GM12878 (cell line): ENCODE measurements at regions not wholly inside any gene's neighbourhood (a gene's known extent, or its start where the extent isn't known, plus 50 kb on each side); places are given as distances from the start of the nearest gene placed in this dataset.

Source experiments
- ATAC-seq: fragments of 200-7000 bp; cut with Tn5 transposase; 3 replicates; pipeline ENCODE4 v1.9.1; 2020; ENCODE audit warnings: mild to moderate bottlenecking, moderate library complexity
- BruUV-seq: library from RNA; stranded (reverse); fragments of 400-500 nt; replicated peaks from 2 replicates; lab custom pipeline; 2021; lab: Mats Ljungman, UMichigan
- CTCF ChIA-PET: fragments of 300-600 bp; sonication (Branson Sonifier 250); formaldehyde crosslinking; extraction: SDS; loops from one replicate; lab custom pipeline; 2021; ENCODE audit warnings: inconsistent platforms; lab: Yijun Ruan, JAX
- POLR2A ChIA-PET: fragments of 350-600 bp; formaldehyde crosslinking; extraction: SDS; loops from one replicate; lab custom pipeline; 2021; ENCODE audit warnings: inconsistent platforms; lab: Charles Lee
- RAD21 ChIA-PET: fragments of 300-600 bp; sonication (Branson Sonifier 250); formaldehyde crosslinking; loops from one replicate; lab custom pipeline; 2023; ENCODE audit warnings: antibody characterized with exemption; ENCODE audit not compliant: unreplicated experiment; lab: Charles Lee
- SMC1A ChIA-PET: fragments of 300-600 bp; sonication (Branson Sonifier 250); formaldehyde crosslinking; loops from one replicate; lab custom pipeline; 2023; ENCODE audit not compliant: unreplicated experiment, uncharacterized antibody; lab: Charles Lee
- DNase-seq: peaks from one replicate; pipeline ENCODE4 v3.0.0-alpha.2; 2011; ENCODE audit warnings: low read depth, low spot score
- FAIRE-seq: peaks from 3 replicates; lab custom pipeline; 2011; peaks lifted over from hg19 to GRCh38; lab: Jason Lieb, UNC
- H2AFZ ChIP-seq: 2 replicates; pipeline ENCODE4 v1.6.0; 2011; ENCODE audit warnings: low read depth, low read length, control low read depth; ENCODE audit not compliant: control insufficient read depth
- H3K27ac ChIP-seq: 2 replicates; pipeline ENCODE4 v1.5.1; 2011; ENCODE audit warnings: control low read depth; ENCODE audit not compliant: control insufficient read depth, insufficient read depth
- H3K27me3 ChIP-seq, 2 experiments: replicated peaks in 1 of 2; 2 replicates each; pipeline versions ENCODE4 v1.6.0 to v1.6.1; 2011; ENCODE audit warnings: low read length in 1 of 2; ENCODE audit not compliant: control insufficient read depth in 2 of 2, insufficient read depth in 2 of 2
- H3K36me3 ChIP-seq, 2 experiments: 2 replicates each; pipeline ENCODE4 v1.5.1; 2011; ENCODE audit warnings: low read length in 1 of 2; ENCODE audit not compliant: control insufficient read depth in 2 of 2, insufficient read depth in 2 of 2
- H3K4me1 ChIP-seq: 2 replicates; pipeline ENCODE4 v1.6.1; 2011; ENCODE audit warnings: mild to moderate bottlenecking, low read length, moderate library complexity, mixed read lengths; ENCODE audit not compliant: control insufficient read depth, insufficient read depth
- H3K4me2 ChIP-seq: 2 replicates; pipeline ENCODE4 v1.6.0; 2011; ENCODE audit warnings: control low read depth; ENCODE audit not compliant: control insufficient read depth, insufficient read depth
- H3K4me3 ChIP-seq: fragments of 200-600 bp; sonication (generic); 2 replicates; pipeline ENCODE4 v1.5.1; 2016
- H3K79me2 ChIP-seq: 2 replicates; pipeline ENCODE4 v1.6.0; 2011; ENCODE audit warnings: low read length; ENCODE audit not compliant: control insufficient read depth, insufficient read depth
- H3K9ac ChIP-seq: 2 replicates; pipeline ENCODE4 v1.8.0; 2011; ENCODE audit warnings: low read length, control low read depth, mixed read lengths; ENCODE audit not compliant: control insufficient read depth, insufficient read depth
- H3K9me3 ChIP-seq: replicated peaks from 3 replicates; pipeline ENCODE4 v1.5.1; 2011; ENCODE audit warnings: mild to moderate bottlenecking, low read length; ENCODE audit not compliant: control insufficient read depth, insufficient read depth
- H4K20me1 ChIP-seq: 2 replicates; pipeline ENCODE4 v1.6.0; 2011; ENCODE audit not compliant: control insufficient read depth, insufficient read depth
- ATF7 ChIP-seq: fragments of 450-650 bp; IDR thresholded peaks from 2 replicates; pipeline ENCODE4 v1.6.1; 2016; ENCODE audit warnings: low read depth, mild to moderate bottlenecking
- ELK1 ChIP-seq: IDR thresholded peaks from 2 replicates; pipeline ENCODE4 v1.6.1; 2012; ENCODE audit warnings: low read depth, low read length, improper control_type of control experiment
- GABPA ChIP-seq: IDR thresholded peaks from 2 replicates; pipeline ENCODE4 v1.6.1; 2014; ENCODE audit warnings: antibody characterized with exemption, low read depth, mild to moderate bottlenecking, inconsistent platforms
- NKRF ChIP-seq: fragments of 450-650 bp; conservative IDR thresholded peaks from 2 replicates; pipeline ENCODE4 v1.6.1; 2017; ENCODE audit warnings: mild to moderate bottlenecking, moderate library complexity
- RELB ChIP-seq: fragments of 450-650 bp; IDR thresholded peaks from 2 replicates; pipeline ENCODE4 v1.6.1; 2017; ENCODE audit warnings: low read depth, mild to moderate bottlenecking, moderate library complexity
- SP1 ChIP-seq: IDR thresholded peaks from one replicate; pipeline ENCODE4 v1.6.1; 2011; ENCODE audit warnings: low read depth, low read length
- TBL1XR1 ChIP-seq: IDR thresholded peaks from 2 replicates; pipeline ENCODE4 v1.6.1; 2012; ENCODE audit warnings: low read depth, low read length, improper control_type of control experiment
- ZBED1 ChIP-seq: IDR thresholded peaks from 2 replicates; pipeline ENCODE4 v1.6.1; 2016; ENCODE audit warnings: borderline replicate concordance
- ZNF384 ChIP-seq: IDR thresholded peaks from 2 replicates; pipeline ENCODE4 v1.6.1; 2012; ENCODE audit warnings: low read depth, mild to moderate bottlenecking, low read length, improper control_type of control experiment, borderline replicate concordance
- WGBS: methylation state at CpG from one replicate; pipeline ENCODE4 v1.1.6; 2016; ENCODE audit warnings: low lambda C conversion rate; ENCODE audit not compliant: insufficient replicate concordance, insufficient coverage; ENCODE audit errors: missing lambda C conversion rate; 5-methylcytosine and 5-hydroxymethylcytosine counted together
- in situ Hi-C: fragments of 300-500 bp; cut with MboI; formaldehyde crosslinking; loops from 9 replicates; pipeline ENCODE4 v1.14.3; 2018; ENCODE audit warnings: mixed read lengths
- intact Hi-C: fragments of 100-400 bp; cut with micrococcal nuclease; formaldehyde crosslinking; loops from one replicate; pipeline ENCODE4 v1.14.2; 2022; ENCODE audit not compliant: unreplicated experiment

- ChIA-PET CTCF (no interaction called here), POLR2A (interaction anchor here (0.6 to 0.7 kb wide), 3 partner anchors 21 to 691 kb away, joined by 3 to 6 read pairs (median 5); no protein-coding TSS in a partner anchor), RAD21 (no interaction called here), SMC1A (interaction anchor here (1.0 to 1.5 kb wide), 3 partner anchors 9 to 35 kb away, joined by 4 read pairs; no protein-coding TSS in a partner anchor)
- in situ Hi-C loops (no loop called here), intact Hi-C loops (no loop called here)
- 31% methylated on average over 3 of the region's 3 CpGs for WGBS
- ATAC-seq (no peak), DNase-seq (no peak), FAIRE-seq (no peak)
- Histone ChIP-seq H3K79me2 (no peaks in the 10 kb centered on the region), H4K20me1 (no peaks in the 10 kb centered on the region), H3K27me3 (no peaks in the 10 kb centered on the region), H3K9ac (no peak overlapping the region), H2AFZ (no peak overlapping the region), H3K4me3 (no peak overlapping the region), H3K27ac (no peak overlapping the region), H3K36me3 (no peaks in the 10 kb centered on the region), H3K4me1 (no peaks in the 10 kb centered on the region), H3K9me3 (no peaks in the 10 kb centered on the region), H3K4me2 (no peak overlapping the region)
- BruUV-seq = no TSS peak
- no peak for TF ChIP-seq ZNF384
- no peak for TF ChIP-seq ATF7
- TF ChIP-seq SP1 = no peak
- no peak for TF ChIP-seq GABPA
- TF ChIP-seq RELB = no peak
- no peak for TF ChIP-seq TBL1XR1
- no peak for TF ChIP-seq ZBED1
- TF ChIP-seq NKRF = no peak
- TF ChIP-seq ELK1 = no peak
Measured at GRCh38 chr2:146952696-146953095, 892.1 kb upstream of the ACVR2A start.
